Natural killer cell (primary cell): ENCODE measurements at regions not wholly inside any gene's neighbourhood (a gene's known extent, or its start where the extent isn't known, plus 50 kb on each side); places are given as distances from the start of the nearest gene placed in this dataset.

Experiments
- ATAC-seq, 3 donors: fragments of 150-1000 bp in 2 of 3; fragments of 200-7000 bp in 1 of 3; cut with Tn5 transposase; 1 replicate in 1 of 3; 2 replicates in 2 of 3; pipeline ENCODE4 v1.10.0; 2021; ENCODE audit warnings: mild to moderate bottlenecking in 2 of 3, moderate library complexity in 2 of 3
- DNase-seq, 2 donors: peaks; one replicate each; pipeline versions ENCODE4 v3.0.0 to v3.0.0-alpha.2; 2013 to 2021; ENCODE audit warnings: mixed read lengths in 1 of 2
- H3K27ac ChIP-seq: one replicate; pipeline ENCODE4 v1.5.1; 2013; ENCODE audit warnings: mild to moderate bottlenecking, low read length
- H3K27me3 ChIP-seq: one replicate; pipeline ENCODE4 v1.6.1; 2013; ENCODE audit warnings: low read length; ENCODE audit not compliant: control insufficient read depth, insufficient read depth
- H3K36me3 ChIP-seq: one replicate; pipeline ENCODE4 v1.6.1; 2013; ENCODE audit warnings: low read length; ENCODE audit not compliant: control insufficient read depth, insufficient read depth
- H3K4me1 ChIP-seq: one replicate; pipeline ENCODE4 v1.6.1; 2013; ENCODE audit warnings: low read length; ENCODE audit not compliant: control insufficient read depth, insufficient read depth
- H3K4me3 ChIP-seq: one replicate; pipeline ENCODE4 v1.5.1; 2013; ENCODE audit warnings: low read length
- H3K9me3 ChIP-seq: one replicate; pipeline ENCODE4 v1.6.1; 2013; ENCODE audit warnings: low read length; ENCODE audit not compliant: control insufficient read depth, insufficient read depth
- H3K27ac Mint-ChIP-seq, 2 donors: one replicate each; pipeline ENCODE4 v1.8.0; 2022; ENCODE audit warnings: mild to moderate bottlenecking in 2 of 2, mixed read lengths in 2 of 2, moderate library complexity in 1 of 2
- H3K27me3 Mint-ChIP-seq, 2 donors: one replicate each; pipeline ENCODE4 v1.8.0; 2022; ENCODE audit warnings: low read depth in 2 of 2, mixed read lengths in 2 of 2
- H3K36me3 Mint-ChIP-seq: one replicate; pipeline ENCODE4 v1.8.0; 2022; ENCODE audit warnings: mixed read lengths
- H3K4me1 Mint-ChIP-seq, 2 donors: one replicate each; pipeline ENCODE4 v1.8.0; 2022; ENCODE audit warnings: mixed read lengths in 2 of 2
- H3K4me3 Mint-ChIP-seq: one replicate; pipeline ENCODE4 v1.8.0; 2022; ENCODE audit warnings: mild to moderate bottlenecking, moderate library complexity, mixed read lengths
- H3K9me3 Mint-ChIP-seq, 2 donors: one replicate each; pipeline ENCODE4 v1.8.0; 2022; ENCODE audit warnings: mixed read lengths in 2 of 2
- CTCF ChIP-seq: fragments of 200-600 bp; IDR thresholded peaks from one replicate; pipeline ENCODE4 v1.8.0; 2022; ENCODE audit warnings: antibody characterized with exemption
- WGBS: methylation state at CpG from one replicate; pipeline ENCODE4 v1.1.7; 2013; ENCODE audit warnings: missing lambda C conversion rate; ENCODE audit not compliant: insufficient coverage; 5-methylcytosine and 5-hydroxymethylcytosine counted together
- intact Hi-C: fragments of 100-400 bp; cut with micrococcal nuclease; formaldehyde crosslinking; loops from one replicate; pipeline ENCODE4 v1.14.2; 2022

DNA sequence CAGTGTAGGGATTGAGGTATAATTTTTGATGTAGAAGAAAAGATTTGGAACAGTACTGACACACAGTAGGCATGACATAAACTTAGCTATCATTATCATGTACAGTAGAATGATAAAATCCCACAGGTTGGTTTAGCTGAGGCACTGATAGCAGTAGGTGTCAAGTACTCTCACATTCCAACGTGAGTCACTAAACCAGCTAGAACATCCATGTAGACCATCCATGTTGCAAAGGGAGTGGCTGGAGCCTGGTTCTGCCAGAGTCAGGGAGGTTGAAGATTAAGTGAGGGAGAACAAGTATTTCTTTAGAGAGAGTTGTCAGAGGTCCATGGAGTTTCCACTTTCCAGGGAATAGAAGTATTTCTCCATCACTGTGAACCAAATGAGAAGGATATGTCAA is 157.2 kb upstream of the TMEM108 start:
- ATAC-seq (no peak), DNase-seq (no peak)
- Histone ChIP-seq H3K4me3 (no peak overlapping the region), H3K4me1 (no peaks in the 10 kb centered on the region), H3K27me3 (no peaks in the 10 kb centered on the region), H3K9me3 (no peaks in the 10 kb centered on the region), H3K36me3 (no peaks in the 10 kb centered on the region), H3K27ac (no peak overlapping the region)
- no CpG with 5 or more reads among the region's 1 CpG for WGBS
- Mint-ChIP-seq H3K4me1 (no peaks in the 10 kb centered on the region), H3K27me3 (no peaks in the 10 kb centered on the region), H3K27ac (no peak overlapping the region), H3K4me3 (no peak overlapping the region), H3K9me3 (peaks cover 0 to 16% of the 10 kb centered on the region in 2 donors), H3K36me3 (no peaks in the 10 kb centered on the region)
- TF ChIP-seq CTCF: no peak
- intact Hi-C loops: no loop called here

- no peak overlapping the region for H3K27ac Mint-ChIP-seq
- H3K36me3 Mint-ChIP-seq: no peaks in the 10 kb centered on the region
- DNase-seq: no peak
- H3K9me3 Mint-ChIP-seq: peaks cover 0 to 11% of the 10 kb centered on the region in 2 donors
- ATAC-seq: no peak
- no peaks in the 10 kb centered on the region for H3K27me3 Mint-ChIP-seq
- H3K4me1 Mint-ChIP-seq: no peaks in the 10 kb centered on the region
- no peak overlapping the region for H3K4me3 ChIP-seq
- TF ChIP-seq CTCF: no peak
- H3K27me3 ChIP-seq: no peaks in the 10 kb centered on the region
- no peaks in the 10 kb centered on the region for H3K36me3 ChIP-seq
- intact Hi-C loops: no loop called here
- H3K4me3 Mint-ChIP-seq: no peak overlapping the region
- no peaks in the 10 kb centered on the region for H3K4me1 ChIP-seq
- no peak overlapping the region for H3K27ac ChIP-seq
- H3K9me3 ChIP-seq: no peaks in the 10 kb centered on the region
These were observed 157.4 kb upstream of the NPHP3 start for GRCh38 chr3:132879656-132880055.

GRCh38 chr3:132874701-132875100 is 152.5 kb upstream of the NPHP3 start:
- no peaks in the 10 kb centered on the region for H3K36me3 Mint-ChIP-seq
- H3K27me3 Mint-ChIP-seq: peaks cover 0 to 4% of the 10 kb centered on the region in 2 donors
- no peak overlapping the region for H3K4me3 Mint-ChIP-seq
- H3K27ac ChIP-seq: no peak overlapping the region
- no peak for ATAC-seq
- no peaks in the 10 kb centered on the region for H3K36me3 ChIP-seq
- no peaks in the 10 kb centered on the region for H3K9me3 ChIP-seq
- peaks cover 0 to 9% of the 10 kb centered on the region in 2 donors for H3K9me3 Mint-ChIP-seq
- no peak overlapping the region for H3K27ac Mint-ChIP-seq
- no peaks in the 10 kb centered on the region for H3K4me1 Mint-ChIP-seq
- H3K27me3 ChIP-seq: no peaks in the 10 kb centered on the region
- H3K4me3 ChIP-seq: no peak overlapping the region
- no peaks in the 10 kb centered on the region for H3K4me1 ChIP-seq
- intact Hi-C loops: no loop called here
- WGBS: 56% methylated on average over 1 of the region's 1 CpG
- no peak for TF ChIP-seq CTCF
- no peak for DNase-seq

DNA sequence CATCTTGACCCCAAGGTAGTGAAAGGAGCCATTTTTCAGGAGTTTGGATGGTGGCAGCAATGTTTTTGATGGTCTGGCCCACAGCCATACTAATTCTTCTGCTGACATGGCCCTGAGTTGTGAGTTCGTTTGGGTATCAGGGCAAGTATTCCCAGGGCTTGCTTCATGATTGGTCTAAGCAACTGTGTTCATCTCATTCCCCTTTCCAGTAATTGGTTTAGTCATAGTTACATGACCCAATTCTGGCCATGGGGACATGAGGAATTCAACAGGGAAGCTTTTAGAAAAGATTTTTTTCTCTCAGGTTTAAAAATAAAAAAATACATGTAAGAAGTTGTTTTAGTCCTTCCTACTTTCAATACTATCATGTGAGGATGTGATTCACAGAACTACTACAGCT is 150.5 kb upstream of the NPHP3 start:
- WGBS: 90% methylated on average over 1 of the region's 1 CpG
- DNase-seq (no peak), ATAC-seq (no peak)
- Mint-ChIP-seq H3K27me3 (peaks cover 0 to 4% of the 10 kb centered on the region in 2 donors), H3K4me3 (no peak overlapping the region), H3K4me1 (no peaks in the 10 kb centered on the region), H3K36me3 (no peaks in the 10 kb centered on the region), H3K9me3 (peaks cover 0 to 5% of the 10 kb centered on the region in 2 donors), H3K27ac (no peak overlapping the region)
- no peaks in the 10 kb centered on the region for H3K9me3 ChIP-seq
- H3K4me3 ChIP-seq: no peak overlapping the region
- H3K27me3 ChIP-seq: no peaks in the 10 kb centered on the region
- H3K36me3 ChIP-seq: no peaks in the 10 kb centered on the region
- H3K27ac ChIP-seq: no peak overlapping the region
- TF ChIP-seq CTCF: no peak
- H3K4me1 ChIP-seq: no peaks in the 10 kb centered on the region
- intact Hi-C loops: no loop called here
